HCT116 (cell line): ENCODE measurements at regions not wholly inside any gene's neighbourhood (a gene's known extent, or its start where the extent isn't known, plus 50 kb on each side); places are given as distances from the start of the nearest gene placed in this dataset.

Experiments used
- ATAC-seq: fragments of 200-7000 bp; cut with Tn5 transposase; 2 replicates; pipeline ENCODE4 v1.9.1; 2020; ENCODE audit warnings: mild to moderate bottlenecking, moderate library complexity
- BruUV-seq: library from RNA; stranded (reverse); fragments of 400-500 nt; replicated peaks from 2 replicates; lab custom pipeline; 2021; lab: Mats Ljungman, UMichigan
- CTCF ChIA-PET: fragments of 300-600 bp; sonication (Branson Sonifier 250); formaldehyde crosslinking; loops from one replicate; lab custom pipeline; 2021; ENCODE audit warnings: antibody characterized with exemption; lab: Charles Lee
- POLR2A ChIA-PET: fragments of 300-600, 350-600 bp; sonication (Branson Sonifier 250); formaldehyde crosslinking; loops from one replicate; lab custom pipeline; 2021; ENCODE audit warnings: antibody characterized with exemption; lab: Charles Lee
- RAD21 ChIA-PET, 2 experiments: fragments of 300-600 bp; sonication (Branson Sonifier 250); formaldehyde crosslinking; loops; one replicate each; lab custom pipeline; 2023; ENCODE audit warnings: low total read pairs in 2 of 2; ENCODE audit not compliant: uncharacterized antibody in 2 of 2, unreplicated experiment in 2 of 2, low non-redundant PET in 1 of 2; lab: Charles Lee
- DNase-seq: peaks from one replicate; pipeline ENCODE4 v3.0.0-alpha.2; 2010; ENCODE audit warnings: low read depth, low spot score
- H2AFZ ChIP-seq: fragments of 200-600 bp; shearing (Covaris generic), sonication (generic); 2 replicates; pipeline ENCODE4 v1.6.1; 2017; ENCODE audit warnings: low read depth, mixed run types, mixed read lengths, antibody characterized with exemption, low read length; ENCODE audit not compliant: poor library complexity, severe bottlenecking
- H3K27ac ChIP-seq: 2 replicates; pipeline ENCODE4 v1.5.1; 2012; ENCODE audit warnings: low read depth, low read length
- H3K27me3 ChIP-seq: fragments of 200-600 bp; sonication (generic); 2 replicates; pipeline ENCODE4 v1.6.1; 2016; ENCODE audit warnings: mixed run types, low read length, mixed read lengths; ENCODE audit not compliant: insufficient read depth
- H3K36me3 ChIP-seq, 2 experiments: fragments of 200-500 bp in 1 of 2; fragments of 200-600 bp in 1 of 2; sonication (Bioruptor generic) in 1 of 2; sonication (generic) in 1 of 2; 2 replicates each; pipeline versions ENCODE4 v1.5.1 to v1.6.1; 2014 to 2016; ENCODE audit warnings: low read length in 2 of 2, inconsistent platforms in 1 of 2, mixed read lengths in 1 of 2, mixed run types in 1 of 2; ENCODE audit not compliant: insufficient read depth in 2 of 2, control insufficient read depth in 1 of 2
- H3K4me1 ChIP-seq, 2 experiments: fragments of 200-600 bp in 1 of 2; sonication (generic) in 1 of 2; 2 replicates each; pipeline versions ENCODE4 v1.5.1 to v1.6.1; 2012 to 2017; ENCODE audit warnings: low read length in 2 of 2, inconsistent platforms in 1 of 2, mild to moderate bottlenecking in 1 of 2, mixed read lengths in 1 of 2, mixed run types in 1 of 2, moderate library complexity in 1 of 2; ENCODE audit not compliant: insufficient read depth in 2 of 2, control insufficient read depth in 1 of 2
- H3K4me2 ChIP-seq: fragments of 200-600 bp; sonication (generic); 2 replicates; pipeline ENCODE4 v1.6.1; 2017; ENCODE audit warnings: mixed run types, low read length, mixed read lengths
- H3K4me3 ChIP-seq, 2 experiments: fragments of 200-600 bp in 1 of 2; sonication (generic) in 1 of 2; replicated peaks in 1 of 2; 2 replicates each; pipeline ENCODE4 v1.5.1; 2011 to 2016; ENCODE audit warnings: low read length in 2 of 2, control low read depth in 1 of 2, low read depth in 1 of 2, mild to moderate bottlenecking in 1 of 2, mixed read lengths in 1 of 2, mixed run types in 1 of 2
- H3K79me2 ChIP-seq: fragments of 200-600 bp; sonication (generic); 2 replicates; pipeline ENCODE4 v1.6.1; 2017; ENCODE audit warnings: mild to moderate bottlenecking, mixed run types, low read length, moderate library complexity, mixed read lengths; ENCODE audit not compliant: insufficient read depth
- H3K9ac ChIP-seq: fragments of 200-600 bp; sonication (generic); 2 replicates; pipeline ENCODE4 v1.6.1; 2016; ENCODE audit warnings: low read length, mixed read lengths
- H3K9me2 ChIP-seq: fragments of 200-600 bp; sonication (generic), shearing (Covaris generic); 2 replicates; pipeline ENCODE4 v1.6.1; 2017; ENCODE audit warnings: mixed run types, mild to moderate bottlenecking, moderate library complexity; ENCODE audit not compliant: insufficient read depth
- H3K9me3 ChIP-seq, 2 experiments: fragments of 200-500 bp in 1 of 2; fragments of 200-600 bp in 1 of 2; sonication (Bioruptor generic) in 1 of 2; sonication (generic) in 1 of 2; 2 replicates each; pipeline ENCODE4 v1.6.1; 2014 to 2017; ENCODE audit warnings: low read length in 2 of 2, mixed read lengths in 2 of 2, inconsistent platforms in 1 of 2, low read depth in 1 of 2, mild to moderate bottlenecking in 1 of 2, mixed run types in 1 of 2, moderate library complexity in 1 of 2; ENCODE audit not compliant: control insufficient read depth in 1 of 2, insufficient read depth in 1 of 2
- H4K20me1 ChIP-seq: fragments of 200-600 bp; sonication (generic), shearing (Covaris generic); 2 replicates; pipeline ENCODE4 v1.6.1; 2017; ENCODE audit warnings: mixed run types, mild to moderate bottlenecking, moderate library complexity; ENCODE audit not compliant: insufficient read depth
- CBX3 ChIP-seq: IDR thresholded peaks from 2 replicates; pipeline ENCODE4 v1.6.1; 2012; ENCODE audit warnings: low read depth
- CEBPB ChIP-seq: IDR thresholded peaks from 2 replicates; pipeline ENCODE4 v1.6.1; 2012; ENCODE audit warnings: low read depth
- EGR1 ChIP-seq: IDR thresholded peaks from 2 replicates; pipeline ENCODE4 v1.6.1; 2012; ENCODE audit warnings: low read depth
- ELF1 ChIP-seq: IDR thresholded peaks from 2 replicates; pipeline ENCODE4 v1.6.1; 2012; ENCODE audit warnings: low read depth, borderline replicate concordance
- EZH2 ChIP-seq: fragments of 200-600 bp; sonication (generic); IDR thresholded peaks from 2 replicates; pipeline ENCODE4 v1.6.1; 2017; ENCODE audit warnings: antibody characterized with exemption, mixed run types
- EZH2phosphoT487 ChIP-seq: fragments of 200-600 bp; IDR thresholded peaks from 2 replicates; pipeline ENCODE4 v1.6.1; 2018; ENCODE audit warnings: antibody characterized with exemption, borderline replicate concordance
- FOSL1 ChIP-seq: IDR thresholded peaks from 2 replicates; pipeline ENCODE4 v1.6.1; 2012; ENCODE audit warnings: low read depth
- JUND ChIP-seq: IDR thresholded peaks from 2 replicates; pipeline ENCODE4 v1.6.1; 2012
- POLR2A ChIP-seq: IDR thresholded peaks from 2 replicates; pipeline ENCODE4 v1.7.0; 2011; ENCODE audit warnings: borderline replicate concordance; ENCODE audit not compliant: insufficient read depth, insufficient read length; ENCODE audit errors: extremely low read depth
- RAD21 ChIP-seq: IDR thresholded peaks from 2 replicates; pipeline ENCODE4 v1.6.1; 2012; ENCODE audit warnings: low read depth, mild to moderate bottlenecking
- SIN3A ChIP-seq: IDR thresholded peaks from 2 replicates; pipeline ENCODE4 v1.6.1; 2012; ENCODE audit warnings: low read depth
- SP1 ChIP-seq: IDR thresholded peaks from 2 replicates; pipeline ENCODE4 v1.6.1; 2012; ENCODE audit warnings: low read depth
- SRF ChIP-seq: IDR thresholded peaks from 2 replicates; pipeline ENCODE4 v1.6.1; 2012; ENCODE audit warnings: low read depth
- TCF7L2 ChIP-seq: IDR thresholded peaks from 2 replicates; pipeline ENCODE4 v1.7.0; 2011; ENCODE audit warnings: borderline replicate concordance, inconsistent platforms; ENCODE audit not compliant: insufficient read depth, insufficient read length; ENCODE audit errors: extremely low read depth
- YY1 ChIP-seq: IDR thresholded peaks from 2 replicates; pipeline ENCODE4 v1.6.1; 2011; ENCODE audit warnings: low read length, low read depth, moderate library complexity, mild to moderate bottlenecking; ENCODE audit not compliant: insufficient replicate concordance; ENCODE audit errors: extremely low read depth
- ZNF274 ChIP-seq: fragments of 200-500 bp; sonication (Bioruptor generic); IDR thresholded peaks from 2 replicates; pipeline ENCODE4 v1.6.1; 2014; ENCODE audit warnings: mild to moderate bottlenecking, low read depth, low read length, inconsistent platforms
- intact Hi-C: fragments of 100-400 bp; cut with micrococcal nuclease; formaldehyde crosslinking; loops from 2 replicates; pipeline ENCODE4 v1.10.0; 2022
- TF ChIP-seq, protein P1 (sequence below): IDR thresholded peaks from 2 replicates; pipeline ENCODE4 v1.6.1; 2012
- TF ChIP-seq, protein P2 (sequence below): IDR thresholded peaks from 2 replicates; pipeline ENCODE4 v1.6.1; 2012; ENCODE audit warnings: low read depth
- TF ChIP-seq, protein P3 (sequence below): IDR thresholded peaks from 2 replicates; pipeline ENCODE4 v1.6.1; 2011; ENCODE audit warnings: mild to moderate bottlenecking, low read length, moderate library complexity; ENCODE audit not compliant: insufficient replicate concordance; ENCODE audit errors: extremely low read depth
- TF ChIP-seq, protein P4 (sequence below): IDR thresholded peaks from 2 replicates; pipeline ENCODE4 v1.6.1; 2012

DNA sequence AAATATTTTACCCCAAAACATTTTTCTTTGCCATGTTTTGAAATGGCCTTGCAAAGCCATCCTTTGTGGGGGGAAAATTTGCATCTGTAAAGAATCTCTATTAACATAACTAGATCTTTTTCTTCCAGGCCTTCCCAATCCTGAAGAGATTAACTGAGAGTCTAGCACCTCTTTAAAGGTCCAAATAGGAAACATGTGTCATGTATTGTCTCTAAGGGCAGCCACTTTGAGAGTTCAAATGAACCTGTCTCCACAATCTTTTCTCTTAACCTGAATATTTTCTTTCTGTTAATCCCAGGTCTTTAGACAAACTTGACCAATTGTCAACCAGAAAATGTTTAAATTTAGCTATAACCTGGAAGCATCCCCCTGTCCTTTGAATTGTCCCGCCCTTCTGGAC, 236.6 kb upstream of the PROK2 start:
- Histone ChIP-seq H3K79me2 (no peaks in the 10 kb centered on the region), H3K4me1 (peaks cover 3 to 20% of the 10 kb centered on the region in 2 experiments; a peak in 3 of 4 replicates), H3K36me3 (no peaks in the 10 kb centered on the region), H3K27me3 (no peaks in the 10 kb centered on the region), H3K27ac (no peak overlapping the region), H3K9ac (no peak overlapping the region), H4K20me1 (no peaks in the 10 kb centered on the region), H2AFZ (no peak overlapping the region), H3K4me3 (no peak overlapping the region), H3K9me2 (no peaks in the 10 kb centered on the region), H3K4me2 (no peak overlapping the region), H3K9me3 (no peaks in the 10 kb centered on the region)
- TF ChIP-seq POLR2A = no peak
- TF ChIP-seq FOSL1 = no peak
- no peak for TF ChIP-seq EZH2phosphoT487
- TF ChIP-seq SIN3A = no peak
- no peak for TF ChIP-seq ELF1
- TF ChIP-seq, protein P1, sequence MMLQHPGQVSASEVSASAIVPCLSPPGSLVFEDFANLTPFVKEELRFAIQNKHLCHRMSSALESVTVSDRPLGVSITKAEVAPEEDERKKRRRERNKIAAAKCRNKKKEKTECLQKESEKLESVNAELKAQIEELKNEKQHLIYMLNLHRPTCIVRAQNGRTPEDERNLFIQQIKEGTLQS = no peak
- TF ChIP-seq JUND = no peak
- TF ChIP-seq ZNF274 = no peak
- TF ChIP-seq, protein P2, sequence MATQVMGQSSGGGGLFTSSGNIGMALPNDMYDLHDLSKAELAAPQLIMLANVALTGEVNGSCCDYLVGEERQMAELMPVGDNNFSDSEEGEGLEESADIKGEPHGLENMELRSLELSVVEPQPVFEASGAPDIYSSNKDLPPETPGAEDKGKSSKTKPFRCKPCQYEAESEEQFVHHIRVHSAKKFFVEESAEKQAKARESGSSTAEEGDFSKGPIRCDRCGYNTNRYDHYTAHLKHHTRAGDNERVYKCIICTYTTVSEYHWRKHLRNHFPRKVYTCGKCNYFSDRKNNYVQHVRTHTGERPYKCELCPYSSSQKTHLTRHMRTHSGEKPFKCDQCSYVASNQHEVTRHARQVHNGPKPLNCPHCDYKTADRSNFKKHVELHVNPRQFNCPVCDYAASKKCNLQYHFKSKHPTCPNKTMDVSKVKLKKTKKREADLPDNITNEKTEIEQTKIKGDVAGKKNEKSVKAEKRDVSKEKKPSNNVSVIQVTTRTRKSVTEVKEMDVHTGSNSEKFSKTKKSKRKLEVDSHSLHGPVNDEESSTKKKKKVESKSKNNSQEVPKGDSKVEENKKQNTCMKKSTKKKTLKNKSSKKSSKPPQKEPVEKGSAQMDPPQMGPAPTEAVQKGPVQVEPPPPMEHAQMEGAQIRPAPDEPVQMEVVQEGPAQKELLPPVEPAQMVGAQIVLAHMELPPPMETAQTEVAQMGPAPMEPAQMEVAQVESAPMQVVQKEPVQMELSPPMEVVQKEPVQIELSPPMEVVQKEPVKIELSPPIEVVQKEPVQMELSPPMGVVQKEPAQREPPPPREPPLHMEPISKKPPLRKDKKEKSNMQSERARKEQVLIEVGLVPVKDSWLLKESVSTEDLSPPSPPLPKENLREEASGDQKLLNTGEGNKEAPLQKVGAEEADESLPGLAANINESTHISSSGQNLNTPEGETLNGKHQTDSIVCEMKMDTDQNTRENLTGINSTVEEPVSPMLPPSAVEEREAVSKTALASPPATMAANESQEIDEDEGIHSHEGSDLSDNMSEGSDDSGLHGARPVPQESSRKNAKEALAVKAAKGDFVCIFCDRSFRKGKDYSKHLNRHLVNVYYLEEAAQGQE = no peak
- TF ChIP-seq EZH2 = no peak
- TF ChIP-seq EGR1 = no peak
- no peak for TF ChIP-seq SRF
- no peak for TF ChIP-seq CEBPB
- no peak for TF ChIP-seq RAD21
- TF ChIP-seq, protein P3, sequence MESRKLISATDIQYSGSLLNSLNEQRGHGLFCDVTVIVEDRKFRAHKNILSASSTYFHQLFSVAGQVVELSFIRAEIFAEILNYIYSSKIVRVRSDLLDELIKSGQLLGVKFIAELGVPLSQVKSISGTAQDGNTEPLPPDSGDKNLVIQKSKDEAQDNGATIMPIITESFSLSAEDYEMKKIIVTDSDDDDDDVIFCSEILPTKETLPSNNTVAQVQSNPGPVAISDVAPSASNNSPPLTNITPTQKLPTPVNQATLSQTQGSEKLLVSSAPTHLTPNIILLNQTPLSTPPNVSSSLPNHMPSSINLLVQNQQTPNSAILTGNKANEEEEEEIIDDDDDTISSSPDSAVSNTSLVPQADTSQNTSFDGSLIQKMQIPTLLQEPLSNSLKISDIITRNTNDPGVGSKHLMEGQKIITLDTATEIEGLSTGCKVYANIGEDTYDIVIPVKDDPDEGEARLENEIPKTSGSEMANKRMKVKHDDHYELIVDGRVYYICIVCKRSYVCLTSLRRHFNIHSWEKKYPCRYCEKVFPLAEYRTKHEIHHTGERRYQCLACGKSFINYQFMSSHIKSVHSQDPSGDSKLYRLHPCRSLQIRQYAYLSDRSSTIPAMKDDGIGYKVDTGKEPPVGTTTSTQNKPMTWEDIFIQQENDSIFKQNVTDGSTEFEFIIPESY = no peak
- TF ChIP-seq SP1 = no peak
- TF ChIP-seq, protein P4, sequence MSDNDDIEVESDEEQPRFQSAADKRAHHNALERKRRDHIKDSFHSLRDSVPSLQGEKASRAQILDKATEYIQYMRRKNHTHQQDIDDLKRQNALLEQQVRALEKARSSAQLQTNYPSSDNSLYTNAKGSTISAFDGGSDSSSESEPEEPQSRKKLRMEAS = no peak
- TF ChIP-seq YY1 = no peak
- no peak for TF ChIP-seq TCF7L2
- TF ChIP-seq CBX3 = no peak
- no TSS peak for BruUV-seq
- ChIA-PET POLR2A (no interaction called here), CTCF (no interaction called here), RAD21 (no interaction called here)
- intact Hi-C loops = no loop called here
- DNase-seq (no peak), ATAC-seq (no peak)
